Loucy (cell line): ENCODE measurements at regions not wholly inside any gene's neighbourhood (a gene's known extent, or its start where the extent isn't known, plus 50 kb on each side); places are given as distances from the start of the nearest gene placed in this dataset.

Experiments
- H2AFZ ChIP-seq: fragments of 200-600 bp; sonication (generic); 2 replicates; pipeline ENCODE4 v1.6.0; 2016; ENCODE audit warnings: antibody characterized with exemption, mild to moderate bottlenecking, low read length, moderate library complexity
- H3F3A ChIP-seq: fragments of 200-600 bp; 2 replicates; pipeline ENCODE4 v1.6.0; 2016; ENCODE audit warnings: antibody characterized with exemption, low read depth, mild to moderate bottlenecking
- H3K27me3 ChIP-seq: fragments of 200-600 bp; sonication (generic); 2 replicates; pipeline ENCODE4 v1.6.1; 2014; ENCODE audit warnings: low read length, mild to moderate bottlenecking; ENCODE audit not compliant: insufficient read depth, poor library complexity, severe bottlenecking
- H3K36me3 ChIP-seq: fragments of 200-600 bp; sonication (generic); 2 replicates; pipeline ENCODE4 v1.6.1; 2016; ENCODE audit warnings: low read length; ENCODE audit not compliant: insufficient read depth
- H3K4me1 ChIP-seq: fragments of 200-600 bp; sonication (generic); 2 replicates; pipeline ENCODE4 v1.5.1; 2014; ENCODE audit warnings: low read length, mild to moderate bottlenecking; ENCODE audit not compliant: insufficient read depth, poor library complexity, severe bottlenecking
- H3K4me2 ChIP-seq: fragments of 200-600 bp; sonication (generic); 2 replicates; pipeline ENCODE4 v1.6.0; 2014; ENCODE audit warnings: antibody characterized with exemption, low read length, low read depth, mild to moderate bottlenecking; ENCODE audit not compliant: poor library complexity, severe bottlenecking
- H3K4me3 ChIP-seq: fragments of 200-600 bp; sonication (generic); 2 replicates; pipeline ENCODE4 v1.5.1; 2014; ENCODE audit warnings: low read length, mild to moderate bottlenecking, mixed read lengths; ENCODE audit not compliant: poor library complexity, severe bottlenecking
- H3K79me2 ChIP-seq: fragments of 200-600 bp; sonication (generic); 2 replicates; pipeline ENCODE4 v1.6.1; 2014; ENCODE audit warnings: low read length; ENCODE audit not compliant: insufficient read depth
- H3K9ac ChIP-seq: fragments of 200-600 bp; sonication (generic); 2 replicates; pipeline ENCODE4 v1.6.0; 2014; ENCODE audit warnings: mild to moderate bottlenecking, low read depth, low read length, moderate library complexity; ENCODE audit not compliant: poor library complexity, severe bottlenecking
- H3K9me2 ChIP-seq: fragments of 200-600 bp; sonication (generic); replicated peaks from 2 replicates; pipeline ENCODE4 v1.6.1; 2016; ENCODE audit warnings: low read depth, low read length, mixed read lengths
- H3K9me3 ChIP-seq: fragments of 200-600 bp; sonication (generic); 2 replicates; pipeline ENCODE4 v1.6.1; 2014; ENCODE audit warnings: mild to moderate bottlenecking, antibody characterized with exemption, low read length, low read depth; ENCODE audit not compliant: insufficient read depth
- H4K20me1 ChIP-seq: fragments of 200-600 bp; sonication (generic); 2 replicates; pipeline ENCODE4 v1.6.0; 2014; ENCODE audit warnings: antibody characterized with exemption, low read length, mild to moderate bottlenecking; ENCODE audit not compliant: insufficient read depth, poor library complexity, severe bottlenecking
- EZH2phosphoT487 ChIP-seq: fragments of 200-600 bp; IDR thresholded peaks from 2 replicates; pipeline ENCODE4 v1.6.1; 2018; ENCODE audit warnings: antibody characterized with exemption, mild to moderate bottlenecking, moderate library complexity, borderline replicate concordance
- TF ChIP-seq, protein P1 (sequence below): fragments of 200-600 bp; sonication (generic); conservative IDR thresholded peaks from 2 replicates; pipeline ENCODE4 v1.5.1; 2014; ENCODE audit warnings: mild to moderate bottlenecking, antibody characterized with exemption, low read length

DNA sequence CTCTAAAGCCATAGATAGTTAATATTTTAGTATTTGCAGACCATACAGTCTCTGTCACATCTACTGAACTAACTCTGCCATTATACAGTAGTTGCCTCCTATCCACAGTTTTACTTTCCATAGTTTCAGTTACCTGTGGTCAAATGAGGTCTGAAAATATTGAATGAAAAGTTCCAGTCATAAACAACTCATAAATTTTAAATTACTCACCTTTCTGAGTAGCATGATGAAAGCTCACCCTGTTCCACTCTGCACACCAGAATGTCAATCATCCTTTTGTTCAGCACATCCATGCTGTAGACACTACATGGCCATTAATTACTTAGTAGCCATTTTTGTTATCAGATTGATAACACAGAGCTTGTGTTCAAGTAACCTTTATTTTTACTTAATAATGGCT, 51.7 kb upstream of the ME3 start:
- Histone ChIP-seq H3K4me2 (no peak overlapping the region), H3K9ac (no peak overlapping the region), H3K9me3 (no peaks in the 10 kb centered on the region), H3K36me3 (no peaks in the 10 kb centered on the region), H4K20me1 (no peaks in the 10 kb centered on the region), H3K79me2 (no peaks in the 10 kb centered on the region), H3F3A (no peaks in the 10 kb centered on the region), H2AFZ (no peak overlapping the region), H3K27me3 (no peaks in the 10 kb centered on the region), H3K9me2 (no peaks in the 10 kb centered on the region), H3K4me3 (no peak overlapping the region), H3K4me1 (no peaks in the 10 kb centered on the region)
- no peak for TF ChIP-seq EZH2phosphoT487
- TF ChIP-seq, protein P1, sequence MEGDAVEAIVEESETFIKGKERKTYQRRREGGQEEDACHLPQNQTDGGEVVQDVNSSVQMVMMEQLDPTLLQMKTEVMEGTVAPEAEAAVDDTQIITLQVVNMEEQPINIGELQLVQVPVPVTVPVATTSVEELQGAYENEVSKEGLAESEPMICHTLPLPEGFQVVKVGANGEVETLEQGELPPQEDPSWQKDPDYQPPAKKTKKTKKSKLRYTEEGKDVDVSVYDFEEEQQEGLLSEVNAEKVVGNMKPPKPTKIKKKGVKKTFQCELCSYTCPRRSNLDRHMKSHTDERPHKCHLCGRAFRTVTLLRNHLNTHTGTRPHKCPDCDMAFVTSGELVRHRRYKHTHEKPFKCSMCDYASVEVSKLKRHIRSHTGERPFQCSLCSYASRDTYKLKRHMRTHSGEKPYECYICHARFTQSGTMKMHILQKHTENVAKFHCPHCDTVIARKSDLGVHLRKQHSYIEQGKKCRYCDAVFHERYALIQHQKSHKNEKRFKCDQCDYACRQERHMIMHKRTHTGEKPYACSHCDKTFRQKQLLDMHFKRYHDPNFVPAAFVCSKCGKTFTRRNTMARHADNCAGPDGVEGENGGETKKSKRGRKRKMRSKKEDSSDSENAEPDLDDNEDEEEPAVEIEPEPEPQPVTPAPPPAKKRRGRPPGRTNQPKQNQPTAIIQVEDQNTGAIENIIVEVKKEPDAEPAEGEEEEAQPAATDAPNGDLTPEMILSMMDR: no peak

DNA sequence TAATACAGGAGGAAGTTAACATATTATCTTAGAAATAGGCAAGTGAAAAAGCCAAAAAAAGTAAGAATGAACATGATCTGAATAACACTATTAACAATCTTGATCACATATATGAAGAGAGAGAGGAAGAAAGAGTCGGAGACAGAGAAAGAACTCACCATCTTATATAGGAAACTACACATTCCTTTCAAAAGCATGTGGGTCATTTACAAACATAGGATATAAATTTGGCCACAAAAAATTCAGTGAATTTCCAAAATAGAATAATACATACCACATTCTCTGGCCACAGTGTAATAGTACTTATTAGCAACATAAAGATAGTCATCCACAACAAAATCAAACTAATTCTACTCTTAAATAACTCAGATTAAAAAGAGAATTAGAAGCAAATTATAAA, 50.9 kb upstream of the ME3 start:
- Histone ChIP-seq H3K4me1 (no peaks in the 10 kb centered on the region), H3K4me2 (no peak overlapping the region), H3K4me3 (no peak overlapping the region), H3K9me2 (no peaks in the 10 kb centered on the region), H3F3A (no peaks in the 10 kb centered on the region), H3K79me2 (no peaks in the 10 kb centered on the region), H3K9me3 (no peaks in the 10 kb centered on the region), H3K27me3 (no peaks in the 10 kb centered on the region), H2AFZ (no peak overlapping the region), H3K9ac (no peak overlapping the region), H3K36me3 (no peaks in the 10 kb centered on the region), H4K20me1 (no peaks in the 10 kb centered on the region)
- no peak for TF ChIP-seq EZH2phosphoT487
- TF ChIP-seq, protein P1: no peak

DNA sequence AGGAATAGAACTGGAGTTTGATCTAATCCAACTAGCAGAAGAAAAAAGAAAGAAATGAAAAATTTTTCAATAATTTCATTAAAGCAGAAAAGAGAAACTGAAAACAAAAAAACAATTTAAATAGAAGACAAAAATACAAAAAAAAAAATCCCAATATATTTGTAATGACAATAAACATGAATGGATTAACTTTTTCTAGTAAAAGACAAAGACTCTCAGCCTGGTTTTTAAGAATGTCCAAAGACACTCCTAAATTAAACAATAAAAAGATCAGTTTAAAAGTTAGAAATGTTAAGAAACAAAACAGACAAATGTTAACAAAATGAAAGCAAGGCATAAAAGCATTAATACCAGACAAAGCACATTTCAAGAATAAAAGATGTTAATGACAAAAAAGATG, 50.3 kb upstream of the ME3 start:
- H3K36me3 ChIP-seq: no peaks in the 10 kb centered on the region
- no peaks in the 10 kb centered on the region for H3K9me3 ChIP-seq
- H3K4me3 ChIP-seq: no peak overlapping the region
- H3K27me3 ChIP-seq: no peaks in the 10 kb centered on the region
- H3K79me2 ChIP-seq: no peaks in the 10 kb centered on the region
- H3F3A ChIP-seq: no peaks in the 10 kb centered on the region
- no peaks in the 10 kb centered on the region for H3K4me1 ChIP-seq
- H2AFZ ChIP-seq: no peak overlapping the region
- TF ChIP-seq, protein P1: no peak
- TF ChIP-seq EZH2phosphoT487: no peak
- H3K9ac ChIP-seq: no peak overlapping the region
- H4K20me1 ChIP-seq: no peaks in the 10 kb centered on the region
- H3K4me2 ChIP-seq: no peak overlapping the region
- no peaks in the 10 kb centered on the region for H3K9me2 ChIP-seq
